OCI-M2 (cell line): ENCODE measurements at regions not wholly inside any gene's neighbourhood (a gene's known extent, or its start where the extent isn't known, plus 50 kb on each side); places are given as distances from the start of the nearest gene placed in this dataset.

Experiments used
- DNase-seq: peaks from one replicate; lab custom pipeline; 2025; ENCODE audit not compliant: unreplicated experiment; lab: John Stamatoyannopoulos, UW

DNA sequence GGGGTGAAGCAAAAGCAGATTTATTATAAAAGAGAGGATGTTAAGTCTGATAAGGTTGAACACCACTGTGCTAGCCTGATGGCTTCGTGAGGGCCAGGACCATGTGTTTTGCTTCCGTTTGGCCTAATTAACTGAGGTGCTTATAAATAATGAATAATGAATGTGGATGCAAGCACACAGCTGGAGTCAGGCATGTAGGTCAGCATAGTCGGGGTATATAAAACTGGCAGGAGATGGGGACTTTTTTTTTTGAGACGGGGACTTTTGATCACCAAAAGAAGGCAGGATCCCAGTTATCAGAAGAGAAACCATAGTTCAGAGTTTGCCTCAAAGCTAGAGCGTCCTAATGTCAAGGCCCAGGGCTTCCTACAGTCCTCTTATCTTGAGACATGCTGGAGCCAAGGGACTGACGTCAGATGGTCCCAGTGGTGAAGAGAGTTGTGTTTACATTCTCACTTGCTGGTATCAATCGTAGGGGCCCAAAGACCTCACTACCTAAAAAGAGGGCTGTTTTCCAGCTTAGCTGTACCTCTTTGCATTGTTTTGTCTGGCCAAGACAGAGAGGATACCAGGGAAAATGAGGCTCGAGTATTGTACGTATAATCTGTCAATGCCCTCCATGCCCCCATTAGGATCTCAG lies 50.4 kb downstream of the RTL9 start:
- DNase-seq = no peak

DNA sequence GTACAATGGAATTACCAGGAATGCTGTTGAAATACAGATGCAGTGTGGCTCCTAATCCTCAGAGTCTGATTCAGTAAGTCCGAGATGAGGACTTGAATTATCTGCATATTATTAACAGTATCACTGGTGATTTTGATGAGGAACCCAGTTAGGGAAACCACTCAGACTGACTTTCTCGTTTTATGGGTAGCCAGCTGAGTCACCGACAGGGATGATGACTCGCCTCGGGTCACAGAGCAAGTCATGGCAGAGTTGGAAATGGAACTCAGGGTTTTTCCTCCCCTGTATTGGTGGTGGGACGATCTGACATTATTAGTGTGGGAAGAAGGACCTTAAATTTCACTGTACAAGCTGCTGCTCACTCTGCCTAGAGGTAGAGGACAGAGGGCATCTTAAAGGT lies 51.3 kb downstream of the RTL9 start:
- DNase-seq = no peak

DNA sequence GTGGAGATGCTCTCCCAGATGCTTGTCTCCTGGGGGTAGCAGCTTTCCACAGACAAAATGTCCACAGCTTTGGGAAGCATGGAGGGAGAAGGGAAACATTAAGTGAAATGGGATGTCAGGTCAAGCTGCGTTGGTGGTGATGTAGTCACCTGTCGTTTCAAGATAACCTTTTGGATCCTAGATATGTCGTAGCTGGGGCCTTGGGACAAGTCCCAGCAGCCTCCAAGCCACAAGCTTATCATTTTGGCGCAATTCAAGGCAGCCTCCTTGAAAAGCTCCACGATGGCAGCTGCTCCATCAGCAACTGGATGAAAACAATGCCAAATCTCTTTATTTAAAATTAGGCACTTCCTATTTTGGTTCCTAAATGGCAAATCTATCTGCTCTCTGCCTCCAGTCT lies 52.0 kb downstream of the RTL9 start:
- no peak for DNase-seq

DNA sequence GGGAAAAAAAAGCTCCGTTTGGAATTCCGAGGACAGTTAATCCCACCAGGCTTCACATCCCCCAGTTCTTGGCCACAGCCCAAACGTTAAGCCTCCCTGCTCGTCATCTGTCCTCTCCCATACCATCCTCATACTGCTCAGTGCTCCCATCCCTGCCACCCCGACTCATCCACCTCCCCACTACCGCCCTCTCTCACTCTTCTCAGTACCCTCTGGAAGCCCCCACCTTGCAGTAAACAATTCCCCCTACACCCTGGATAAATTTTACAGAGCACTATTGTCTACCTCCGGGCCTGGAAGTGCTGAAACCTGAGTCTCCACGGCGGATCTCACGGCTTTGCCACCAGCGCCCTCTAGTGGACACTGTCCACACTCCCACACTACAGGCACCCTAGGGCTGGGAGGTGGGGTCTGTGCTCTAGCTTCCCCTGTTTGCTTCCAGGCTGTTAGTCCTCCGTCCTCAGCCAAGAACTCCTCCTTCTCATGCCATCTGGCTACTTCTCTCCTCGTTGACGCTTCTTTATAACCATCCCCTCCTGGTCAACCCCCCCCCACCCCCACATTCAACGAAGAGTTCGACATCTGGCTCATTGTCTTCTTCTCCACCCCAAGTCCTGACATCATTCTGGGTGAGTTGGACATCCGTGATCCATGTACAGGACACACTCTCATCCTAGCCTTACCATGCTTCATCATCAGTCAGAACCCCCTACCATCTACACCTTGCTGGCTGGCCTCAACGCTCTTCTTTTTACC lies 54.5 kb downstream of the RTL9 start:
- DNase-seq = no peak

DNA sequence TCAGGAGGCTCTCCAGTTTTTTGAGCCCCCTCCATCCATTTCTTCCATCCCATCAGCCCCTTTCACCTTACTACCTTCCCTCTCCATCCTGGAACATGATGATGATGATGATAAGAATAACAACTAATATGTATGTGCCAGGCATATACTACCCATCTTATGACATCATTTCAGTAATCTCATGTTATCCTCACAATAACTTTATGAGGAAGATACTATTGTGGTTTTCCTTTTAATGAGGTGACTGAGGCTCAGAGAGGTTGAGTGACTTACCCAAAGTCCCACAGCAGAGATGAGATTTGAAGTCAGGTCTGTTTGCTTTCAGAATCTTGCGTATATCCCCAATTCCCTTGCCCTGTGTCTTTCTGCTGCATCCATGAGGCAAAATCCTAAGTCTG lies 55.1 kb downstream of the RTL9 start:
- no peak for DNase-seq

DNA sequence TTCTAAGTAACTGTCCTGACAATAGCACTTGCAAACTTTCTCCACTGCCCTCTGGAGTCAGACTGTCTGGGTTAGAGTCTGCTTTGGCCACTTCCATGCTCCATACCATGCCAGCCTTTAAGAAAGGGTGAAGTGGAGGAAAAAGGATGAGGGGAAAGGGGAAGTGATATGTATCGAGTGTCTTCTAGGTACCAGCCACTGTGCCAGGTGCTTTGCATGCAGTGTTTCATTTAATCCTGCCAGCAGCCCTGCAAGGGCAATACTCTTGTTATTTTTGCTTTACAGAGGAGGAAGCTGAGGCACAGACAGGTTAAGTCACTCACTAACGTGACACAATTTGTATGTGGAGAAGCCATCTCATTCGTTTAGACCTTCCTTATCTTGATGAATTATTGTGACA lies 55.6 kb downstream of the RTL9 start:
- DNase-seq = no peak

DNA sequence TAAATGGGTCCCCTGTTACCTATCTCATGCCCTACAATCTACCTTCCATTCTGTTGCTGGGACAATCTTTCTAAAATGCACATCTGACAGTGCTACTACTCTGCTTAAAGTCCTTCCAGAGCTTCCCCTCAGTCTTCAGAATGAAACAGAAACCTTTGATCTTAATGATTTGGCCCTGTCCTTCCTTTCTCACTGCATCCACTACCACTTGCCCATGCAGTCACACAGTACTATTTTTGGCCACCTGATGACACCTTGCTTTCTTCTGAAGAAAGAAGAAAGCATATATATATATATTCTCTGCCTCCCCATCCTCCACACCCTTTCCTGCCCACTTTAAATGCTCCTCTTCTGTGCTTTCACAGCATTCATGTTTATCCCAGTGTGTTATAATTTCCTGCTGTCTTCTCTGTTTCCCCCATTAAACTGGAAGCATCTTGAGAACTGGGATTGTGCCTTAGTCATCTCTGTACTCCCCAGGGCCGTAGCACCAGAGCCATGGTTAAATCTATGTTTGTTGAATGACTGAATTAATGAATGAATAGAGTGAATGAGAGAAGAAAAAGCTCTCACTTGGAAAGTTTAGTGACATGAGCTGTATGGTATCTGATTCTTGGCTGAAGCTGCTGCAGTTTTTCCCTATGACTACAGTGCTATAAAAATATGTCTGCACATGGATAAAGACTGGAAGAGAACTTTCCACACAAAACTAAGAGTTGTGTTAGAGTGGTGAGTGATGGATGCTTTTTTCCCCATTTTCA lies 56.2 kb downstream of the RTL9 start:
- DNase-seq = no peak

DNA sequence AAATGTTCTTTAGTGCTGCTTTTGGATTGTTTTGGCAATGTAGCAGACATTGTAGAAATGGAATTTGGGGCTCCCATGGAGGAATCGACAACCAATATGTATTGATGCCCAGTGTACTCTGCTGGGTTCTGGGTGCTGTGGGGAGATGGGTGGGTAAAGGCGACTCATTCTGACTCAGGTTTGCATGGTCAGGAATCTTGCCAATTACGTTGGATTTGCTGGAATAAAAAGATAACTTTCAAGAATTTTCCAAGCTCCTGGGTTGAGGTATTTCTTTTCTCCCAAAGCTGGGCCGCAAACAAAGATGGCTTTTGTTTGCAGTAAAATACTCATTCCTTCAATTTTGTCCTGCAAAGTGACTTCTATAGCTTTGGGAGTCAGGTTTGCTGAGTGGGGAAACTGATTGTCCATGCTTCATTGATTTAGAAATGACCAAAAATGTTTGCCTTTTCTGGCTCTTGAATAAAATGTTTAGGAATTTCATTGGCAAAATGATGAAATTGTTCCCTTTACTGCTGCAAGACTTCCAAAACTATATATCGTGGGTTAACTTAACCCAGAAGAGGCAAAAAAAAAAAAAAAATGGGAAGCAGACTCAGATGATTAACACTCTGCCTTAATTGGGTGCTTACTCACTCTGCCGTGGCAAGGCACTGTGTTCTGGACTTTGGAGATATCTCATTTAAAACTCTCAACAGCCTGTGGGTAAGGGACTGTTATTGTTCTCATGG lies 57.0 kb downstream of the RTL9 start:
- DNase-seq = no peak

DNA sequence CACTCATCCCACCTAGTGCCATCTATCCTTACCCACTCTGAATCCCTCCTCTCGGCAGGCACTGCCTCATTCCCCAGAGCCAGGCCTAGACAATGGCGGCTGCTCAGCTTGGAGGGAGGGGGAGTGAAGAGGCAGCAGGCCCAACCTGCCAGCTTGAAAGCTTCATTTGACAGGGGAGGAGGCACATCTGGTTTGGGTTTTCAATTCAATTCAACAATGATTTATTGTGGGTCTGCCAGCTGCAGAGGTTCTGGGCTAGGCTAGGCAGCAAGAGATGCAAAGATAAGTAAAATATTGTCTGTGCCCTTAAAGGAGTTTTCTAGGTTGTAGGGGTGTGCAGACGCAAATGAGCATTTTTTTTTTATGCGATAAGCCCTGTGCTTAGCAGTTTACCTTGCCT lies 58.5 kb downstream of the RTL9 start:
- DNase-seq = no peak

DNA sequence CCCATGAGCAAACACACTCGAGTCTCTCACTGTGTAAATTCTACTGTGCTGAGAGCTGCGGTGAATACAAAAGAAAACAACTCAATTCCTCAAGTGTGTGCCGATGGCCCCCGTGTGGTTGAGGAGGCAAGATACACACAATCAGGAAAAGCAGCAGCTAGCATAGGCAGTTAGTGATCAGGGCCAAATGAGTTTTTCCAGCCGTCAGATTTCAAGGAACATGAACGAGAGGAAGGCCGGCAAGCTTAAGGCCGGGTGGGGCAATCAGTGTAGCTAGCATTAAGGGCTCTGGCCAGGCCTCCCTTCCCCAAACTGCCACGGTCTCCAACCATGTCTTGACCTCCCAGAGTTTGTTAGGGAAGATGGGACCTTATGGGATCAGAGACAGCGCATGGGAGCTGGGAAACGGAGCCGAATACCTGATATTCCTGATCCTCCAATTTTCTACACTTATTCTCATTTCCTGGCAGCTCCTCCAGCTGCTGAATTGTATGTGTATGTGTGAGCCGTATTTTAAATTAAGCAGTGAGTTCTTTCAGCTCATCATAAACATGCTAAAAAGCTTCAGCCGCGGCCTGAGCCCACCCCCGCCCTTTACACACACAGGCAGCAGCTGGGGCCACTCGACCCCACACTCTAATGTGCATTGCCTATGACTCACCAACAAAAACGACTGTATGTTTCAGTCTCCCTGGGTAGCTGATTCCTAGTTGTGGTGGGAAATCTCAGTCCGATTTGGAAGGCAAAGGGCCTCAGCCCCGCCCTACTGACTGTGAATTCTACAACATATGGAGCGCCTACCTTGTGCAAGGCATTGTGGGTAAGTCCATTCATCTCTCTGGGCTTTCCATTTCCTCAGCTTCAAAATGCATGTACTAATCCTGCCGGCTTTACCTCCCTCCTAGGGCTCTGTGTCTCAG lies 59.9 kb downstream of the RTL9 start:
- DNase-seq = no peak

DNA sequence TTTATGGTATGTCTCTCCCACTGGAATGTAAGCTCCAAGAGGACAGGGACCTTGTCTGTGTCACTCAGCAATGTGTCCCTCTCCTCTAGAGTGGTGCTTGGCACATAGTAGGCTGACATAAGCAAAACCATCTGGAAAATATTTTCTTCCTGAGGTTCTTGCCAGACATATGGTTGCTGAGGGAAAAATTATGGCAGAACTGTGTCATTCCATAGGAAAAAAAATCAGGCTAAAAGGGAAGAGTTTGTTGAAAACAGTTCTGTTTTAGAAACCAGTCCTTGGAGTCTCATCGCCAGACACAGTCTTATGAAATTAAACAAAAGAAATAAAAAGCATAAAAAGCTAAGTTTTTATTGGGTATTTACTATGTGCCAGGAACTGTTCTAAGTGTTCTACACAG lies 60.9 kb downstream of the RTL9 start:
- no peak for DNase-seq

DNA sequence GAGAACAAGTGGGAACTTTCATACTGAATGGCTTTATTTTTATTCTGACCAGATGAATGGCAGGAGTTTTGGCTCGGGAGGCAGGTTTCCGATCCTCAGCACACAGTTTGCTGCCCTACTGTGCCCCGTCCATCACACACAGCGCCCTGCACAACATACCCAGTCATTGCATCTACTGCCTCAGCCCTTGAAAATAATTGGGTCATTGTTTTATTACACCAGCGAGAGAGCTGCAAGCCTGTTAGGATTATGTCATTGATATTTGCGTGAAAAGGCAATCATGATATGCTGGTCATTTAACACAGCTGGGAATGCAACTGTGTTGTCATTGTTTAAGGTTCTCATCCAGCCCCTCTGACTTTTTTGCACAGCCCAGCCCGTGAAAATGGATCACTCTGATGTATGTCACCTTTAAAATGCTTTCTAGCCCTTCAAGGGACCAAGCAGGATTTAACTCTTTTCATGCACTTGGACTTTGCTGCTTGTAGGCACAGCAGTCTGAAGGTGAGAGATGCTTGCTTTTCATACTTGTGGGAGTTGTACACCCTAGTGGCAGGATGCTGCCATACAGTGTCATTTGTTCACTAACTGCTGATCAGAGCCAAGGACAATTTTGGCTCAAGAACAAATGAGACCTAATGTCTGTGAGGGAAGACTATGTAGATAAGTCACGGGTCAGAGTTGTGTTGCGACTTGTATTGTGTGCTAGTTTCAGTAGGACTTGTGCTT lies 62.3 kb downstream of the RTL9 start:
- no peak for DNase-seq

DNA sequence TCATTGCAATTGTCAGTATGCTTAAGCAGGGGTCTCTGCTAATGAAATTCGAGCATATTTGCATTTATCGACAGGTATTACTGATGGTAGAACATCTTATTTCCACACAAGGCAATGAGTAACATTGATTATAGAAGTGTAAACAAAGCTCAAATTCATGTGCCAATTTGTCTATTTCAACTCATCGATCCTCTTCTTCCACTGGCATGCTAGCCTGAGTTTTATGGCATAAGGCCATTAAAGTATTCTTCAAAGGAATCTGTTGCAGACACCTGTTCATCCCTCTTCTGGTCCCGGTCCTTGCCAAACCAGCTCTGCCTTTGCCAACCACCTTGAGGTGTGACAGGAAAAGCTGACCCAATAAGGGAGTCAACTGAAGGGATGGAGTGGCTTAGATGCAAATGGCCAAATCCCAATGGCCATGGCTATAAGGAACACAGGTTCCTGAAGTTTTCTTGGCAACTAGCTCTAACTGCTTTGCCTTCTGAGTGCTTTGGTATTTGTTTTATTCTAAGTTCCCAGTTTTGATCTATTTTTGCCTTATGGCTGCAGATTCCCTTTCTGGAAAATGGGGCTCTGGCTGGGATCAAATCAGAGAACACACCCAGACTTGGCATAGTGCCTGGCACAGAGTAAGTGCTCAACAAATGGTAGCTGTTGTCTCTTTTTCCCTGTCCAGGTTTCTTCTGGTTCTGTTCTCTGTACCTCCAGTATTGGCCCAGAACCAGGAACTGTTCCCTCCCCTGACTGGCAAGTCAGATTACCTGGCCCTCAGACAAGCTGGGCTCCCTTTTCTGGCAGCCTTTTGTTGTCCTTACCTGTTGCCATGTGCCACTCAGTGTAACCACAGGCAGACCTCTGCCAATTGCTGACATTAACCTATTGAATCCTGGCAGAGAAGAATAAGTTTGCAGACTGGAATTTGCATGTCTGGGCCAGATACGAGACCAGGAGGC lies 63.1 kb downstream of the RTL9 start:
- no peak for DNase-seq

DNA sequence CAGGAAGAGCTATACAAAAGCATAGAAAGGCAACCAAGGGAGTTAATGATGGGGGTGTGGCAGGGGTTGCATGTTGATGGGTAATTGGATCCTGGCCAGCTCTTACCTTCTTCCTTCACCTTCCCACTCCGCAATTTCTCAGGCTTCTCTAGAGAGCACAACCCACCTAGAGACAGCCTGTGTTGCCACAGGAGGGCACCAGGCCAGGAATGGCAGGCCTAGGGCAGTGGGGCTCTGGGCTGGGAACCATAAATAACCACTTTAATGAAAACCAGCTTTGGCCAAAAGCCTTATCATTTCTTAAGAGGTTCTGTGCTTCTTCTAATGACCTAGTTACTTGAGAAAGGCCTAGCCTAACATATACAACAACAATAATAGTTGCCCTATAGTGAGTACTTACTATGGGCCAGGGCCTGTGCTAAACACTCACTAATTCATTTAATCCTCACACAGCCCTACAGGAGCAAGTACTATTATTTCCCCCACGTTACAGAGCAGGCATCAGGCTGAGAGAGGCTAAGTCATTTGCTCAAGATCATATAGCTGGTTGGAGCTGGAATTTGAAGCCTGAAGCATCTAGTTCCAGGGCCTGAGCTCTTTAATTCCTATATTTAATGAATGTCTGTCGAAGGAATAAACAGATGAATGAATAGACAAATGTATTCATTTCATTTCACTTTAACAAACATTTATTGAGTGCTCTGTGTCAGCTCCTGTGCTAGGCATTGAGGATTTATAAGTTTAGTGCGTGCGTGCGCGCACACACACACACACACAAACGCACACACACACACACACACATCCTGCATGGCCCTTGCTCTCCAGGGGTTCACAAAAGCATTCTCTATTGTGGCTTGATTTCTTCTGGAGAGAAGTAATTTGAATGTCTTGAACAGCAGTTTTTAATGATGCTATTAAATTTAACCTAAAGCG lies 66.8 kb downstream of the RTL9 start:
- DNase-seq = no peak

DNA sequence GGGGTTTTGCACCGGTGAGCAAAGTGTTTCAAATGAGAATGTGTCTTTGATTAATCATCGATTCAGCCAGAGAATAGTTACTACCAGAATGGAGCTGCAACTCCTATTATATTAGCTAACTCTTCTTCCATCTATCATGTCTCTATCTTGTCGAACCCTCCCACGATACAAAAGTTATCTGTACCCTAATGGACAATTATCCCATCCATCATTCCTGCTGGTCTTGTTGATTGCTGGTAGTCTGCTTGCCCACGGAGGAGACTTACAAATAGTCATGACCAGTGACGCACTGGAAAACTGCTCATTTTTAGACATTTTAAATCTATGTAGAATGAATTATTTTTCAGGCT lies 67.5 kb downstream of the RTL9 start:
- DNase-seq = no peak

DNA sequence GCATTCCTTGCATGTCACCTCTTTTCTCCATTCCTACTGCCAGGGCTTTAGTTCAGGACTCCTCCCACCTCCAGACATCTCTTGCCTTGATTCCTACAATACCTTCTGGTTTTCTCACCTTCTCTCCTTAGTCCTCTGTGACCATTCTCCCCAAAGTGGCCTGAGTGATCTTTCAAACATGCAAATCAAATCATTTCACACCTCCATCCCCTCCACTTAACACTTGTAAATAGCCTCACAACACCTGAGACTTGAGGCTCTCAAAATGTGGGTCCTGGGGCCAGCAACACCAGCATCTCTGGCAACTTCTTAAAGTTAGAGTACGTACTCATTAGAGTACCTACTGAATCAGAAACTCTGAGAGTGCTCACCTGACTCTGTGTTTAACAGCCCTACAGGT lies 68.4 kb downstream of the RTL9 start:
- no peak for DNase-seq

DNA sequence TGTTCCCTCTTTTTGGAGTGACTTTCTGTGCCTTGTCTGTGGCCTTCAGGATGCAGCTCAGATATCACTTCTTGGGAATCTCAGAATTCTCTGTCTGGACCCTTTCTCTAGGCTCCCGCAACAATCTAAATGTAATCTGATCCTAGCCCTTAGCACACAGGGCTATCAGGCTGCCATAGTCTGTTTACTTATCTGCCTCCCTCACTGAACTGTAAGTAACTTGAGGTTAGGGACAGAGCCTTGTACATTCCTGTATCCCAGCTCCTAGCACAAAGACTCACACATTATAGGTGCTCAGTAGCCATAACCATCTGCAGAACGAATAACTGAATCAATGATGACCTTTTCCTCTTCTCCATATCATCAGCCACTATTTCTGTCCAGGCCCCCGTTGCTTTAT lies 69.5 kb downstream of the RTL9 start:
- no peak for DNase-seq
